ENCODE measurements at regions not wholly inside any gene's neighbourhood (a gene's known extent, or its start where the extent isn't known, plus 50 kb on each side); places are given as distances from the start of the nearest gene placed in this dataset.

GRCh38 chr4:18192901-18193300 is 171.3 kb upstream of the LCORL start:
- no peak overlapping the region for H3K4me3 ChIP-seq
- no peak for DNase-seq (ENCODE audit: low spot score in 2 of 2)
- TF ChIP-seq, protein P1, sequence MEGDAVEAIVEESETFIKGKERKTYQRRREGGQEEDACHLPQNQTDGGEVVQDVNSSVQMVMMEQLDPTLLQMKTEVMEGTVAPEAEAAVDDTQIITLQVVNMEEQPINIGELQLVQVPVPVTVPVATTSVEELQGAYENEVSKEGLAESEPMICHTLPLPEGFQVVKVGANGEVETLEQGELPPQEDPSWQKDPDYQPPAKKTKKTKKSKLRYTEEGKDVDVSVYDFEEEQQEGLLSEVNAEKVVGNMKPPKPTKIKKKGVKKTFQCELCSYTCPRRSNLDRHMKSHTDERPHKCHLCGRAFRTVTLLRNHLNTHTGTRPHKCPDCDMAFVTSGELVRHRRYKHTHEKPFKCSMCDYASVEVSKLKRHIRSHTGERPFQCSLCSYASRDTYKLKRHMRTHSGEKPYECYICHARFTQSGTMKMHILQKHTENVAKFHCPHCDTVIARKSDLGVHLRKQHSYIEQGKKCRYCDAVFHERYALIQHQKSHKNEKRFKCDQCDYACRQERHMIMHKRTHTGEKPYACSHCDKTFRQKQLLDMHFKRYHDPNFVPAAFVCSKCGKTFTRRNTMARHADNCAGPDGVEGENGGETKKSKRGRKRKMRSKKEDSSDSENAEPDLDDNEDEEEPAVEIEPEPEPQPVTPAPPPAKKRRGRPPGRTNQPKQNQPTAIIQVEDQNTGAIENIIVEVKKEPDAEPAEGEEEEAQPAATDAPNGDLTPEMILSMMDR (IDR thresholded peaks at IDR 0.05): no peak
- no peaks in the 10 kb centered on the region for H3K36me3 ChIP-seq
- no peaks in the 10 kb centered on the region for H3K9me3 ChIP-seq
- intact Hi-C loops (cut with DNase I): no loop called here
- H3K27me3 ChIP-seq: no peaks in the 10 kb centered on the region
- no peaks in the 10 kb centered on the region for H3K4me1 ChIP-seq
- H3K27ac ChIP-seq: no peak overlapping the region

DNA sequence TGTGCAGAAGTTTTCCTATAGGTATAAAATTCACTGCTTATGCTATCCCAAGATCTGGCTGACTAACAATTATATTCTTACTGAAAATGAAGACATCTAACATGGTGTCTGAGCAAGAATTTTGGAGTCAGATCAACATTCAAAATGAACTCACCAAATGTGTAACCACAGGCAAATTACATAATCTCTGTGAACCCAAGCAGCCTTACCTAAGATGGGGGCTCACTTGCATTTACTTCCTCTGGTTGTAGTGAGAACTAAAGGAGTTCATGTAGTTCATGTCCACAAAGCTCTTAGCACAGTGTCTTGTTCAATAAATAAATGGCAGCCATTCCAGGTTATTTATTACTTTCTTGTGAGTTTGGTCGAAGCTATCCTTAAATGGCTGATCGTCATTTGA is 163.9 kb upstream of the LCORL start:
- Histone ChIP-seq H3K27me3 (no peaks in the 10 kb centered on the region), H3K36me3 (no peaks in the 10 kb centered on the region), H3K4me1 (no peaks in the 10 kb centered on the region), H3K9me3 (no peaks in the 10 kb centered on the region), H3K4me3 (no peak overlapping the region), H3K27ac (no peak overlapping the region)
- intact Hi-C loops (cut with DNase I): no loop called here
- TF ChIP-seq, protein P1 (IDR thresholded peaks at IDR 0.05): no peak
- DNase-seq (ENCODE audit: low spot score in 2 of 2): no peak

DNA sequence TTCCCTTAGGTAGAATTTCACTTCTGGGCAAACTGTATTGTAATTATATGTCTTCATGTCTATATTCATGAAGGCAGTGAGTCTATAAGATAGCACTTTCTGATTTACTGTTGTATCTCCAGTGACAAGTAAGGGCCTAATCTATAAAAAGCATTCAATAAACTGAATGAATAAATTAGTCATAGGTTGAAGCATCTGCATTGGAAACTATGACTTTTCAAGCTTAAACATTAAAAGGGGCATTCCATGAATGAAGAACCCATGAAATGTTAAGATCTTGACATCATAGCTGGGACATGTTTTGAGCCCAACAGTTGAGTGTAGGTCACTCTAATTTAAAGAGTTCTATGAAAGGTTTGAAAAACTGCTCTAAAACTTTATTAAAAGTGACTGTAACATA is 159.3 kb upstream of the LCORL start:
- Histone ChIP-seq H3K4me1 (no peaks in the 10 kb centered on the region), H3K36me3 (no peaks in the 10 kb centered on the region), H3K27me3 (no peaks in the 10 kb centered on the region), H3K9me3 (no peaks in the 10 kb centered on the region), H3K27ac (no peak overlapping the region), H3K4me3 (no peak overlapping the region)
- intact Hi-C loops (cut with DNase I): no loop called here
- no peak for DNase-seq (ENCODE audit: low spot score in 2 of 2)
- TF ChIP-seq, protein P1 (IDR thresholded peaks at IDR 0.05): no peak

DNA sequence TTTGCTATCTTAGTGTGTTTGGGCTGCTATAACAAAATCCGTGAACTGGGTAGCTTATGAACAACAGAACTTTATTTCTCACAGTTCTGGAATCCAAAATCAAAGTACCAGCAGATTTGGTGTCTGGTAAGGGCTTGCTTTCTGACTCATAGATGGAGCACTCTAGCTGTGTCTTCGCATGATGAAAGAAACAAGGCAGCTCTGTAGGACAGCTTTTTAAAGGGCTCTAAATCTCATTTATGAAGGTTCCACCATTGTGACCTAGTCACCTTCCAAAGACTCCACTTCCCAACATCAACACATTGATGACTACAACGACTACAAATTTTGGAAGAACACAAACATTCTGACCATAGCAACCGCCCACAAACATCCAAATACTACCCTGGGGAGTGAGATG is 158.6 kb upstream of the LCORL start:
- DNase-seq (ENCODE audit: low spot score in 2 of 2): no peak
- Histone ChIP-seq H3K27ac (no peak overlapping the region), H3K36me3 (no peaks in the 10 kb centered on the region), H3K9me3 (no peaks in the 10 kb centered on the region), H3K27me3 (no peaks in the 10 kb centered on the region), H3K4me3 (no peak overlapping the region), H3K4me1 (no peaks in the 10 kb centered on the region)
- intact Hi-C loops (cut with DNase I): no loop called here
- TF ChIP-seq, protein P1 (IDR thresholded peaks at IDR 0.05): no peak

GRCh38 chr4:18171896-18172295 is 150.3 kb upstream of the LCORL start:
- Histone ChIP-seq H3K36me3 (no peaks in the 10 kb centered on the region), H3K9me3 (no peaks in the 10 kb centered on the region), H3K27me3 (no peaks in the 10 kb centered on the region), H3K4me1 (no peaks in the 10 kb centered on the region), H3K4me3 (no peak overlapping the region), H3K27ac (no peak overlapping the region)
- no peak for DNase-seq (ENCODE audit: low spot score in 2 of 2)
- intact Hi-C loops (cut with DNase I): no loop called here
- TF ChIP-seq, protein P1 (IDR thresholded peaks at IDR 0.05): no peak

DNA sequence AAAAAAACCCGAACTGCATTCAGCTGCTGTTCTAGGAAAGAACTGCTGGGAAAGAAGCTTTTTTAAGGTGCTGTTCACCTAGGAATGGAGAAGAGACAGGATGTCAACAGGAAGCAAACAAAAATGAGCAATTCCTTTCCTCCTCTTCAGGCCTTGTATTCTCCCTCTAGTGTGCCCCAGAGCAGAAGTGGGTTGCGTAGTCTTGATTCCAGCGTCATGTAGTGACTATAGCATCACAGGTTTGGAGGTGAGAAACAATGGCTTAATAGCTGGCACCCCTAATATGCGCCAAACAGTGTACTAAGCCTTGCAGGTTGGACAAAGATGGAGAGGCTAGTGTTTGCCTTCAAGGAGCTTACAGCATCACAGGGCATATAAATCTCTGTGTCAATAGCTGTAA is 146.3 kb upstream of the LCORL start:
- Histone ChIP-seq H3K4me1 (no peaks in the 10 kb centered on the region), H3K27ac (no peak overlapping the region), H3K4me3 (no peak overlapping the region), H3K27me3 (no peaks in the 10 kb centered on the region), H3K9me3 (no peaks in the 10 kb centered on the region), H3K36me3 (no peaks in the 10 kb centered on the region)
- intact Hi-C loops (cut with DNase I): no loop called here
- no peak for DNase-seq (ENCODE audit: low spot score in 2 of 2)
- TF ChIP-seq, protein P1 (IDR thresholded peaks at IDR 0.05): no peak

All from ascending aorta (tissue), 2 donors.